Ishikawa (cell line): ENCODE measurements at regions not wholly inside any gene's neighbourhood (a gene's known extent, or its start where the extent isn't known, plus 50 kb on each side); places are given as distances from the start of the nearest gene placed in this dataset.

Experiments
- CEBPB ChIP-seq: IDR thresholded peaks from 2 replicates; pipeline ENCODE4 v1.6.1; 2012
- CREB1 ChIP-seq: IDR thresholded peaks from 2 replicates; pipeline ENCODE4 v1.6.1; 2012; ENCODE audit warnings: low read depth
- EGR1 ChIP-seq: IDR thresholded peaks from 2 replicates; pipeline ENCODE4 v1.6.1; 2012
- EP300 ChIP-seq: IDR thresholded peaks from 2 replicates; pipeline ENCODE4 v1.6.1; 2012; ENCODE audit warnings: borderline replicate concordance
- FOXM1 ChIP-seq: IDR thresholded peaks from 2 replicates; pipeline ENCODE4 v1.6.1; 2012; ENCODE audit warnings: low read depth, borderline replicate concordance
- MAX ChIP-seq: IDR thresholded peaks from 2 replicates; pipeline ENCODE4 v1.6.1; 2012
- NFIC ChIP-seq: IDR thresholded peaks from 2 replicates; pipeline ENCODE4 v1.6.1; 2012
- RAD21 ChIP-seq: IDR thresholded peaks from 2 replicates; pipeline ENCODE4 v1.6.1; 2012; ENCODE audit warnings: low read depth
- TAF1 ChIP-seq: IDR thresholded peaks from 2 replicates; pipeline ENCODE4 v1.6.1; 2012; ENCODE audit warnings: low read depth, mild to moderate bottlenecking
- TCF12 ChIP-seq: IDR thresholded peaks from 2 replicates; pipeline ENCODE4 v1.6.1; 2012; ENCODE audit warnings: low read depth
- TEAD4 ChIP-seq: IDR thresholded peaks from 2 replicates; pipeline ENCODE4 v1.6.1; 2012
- YY1 ChIP-seq: IDR thresholded peaks from 2 replicates; pipeline ENCODE4 v1.6.1; 2012; ENCODE audit warnings: low read depth
- TF ChIP-seq, protein P1 (sequence below): IDR thresholded peaks from 2 replicates; pipeline ENCODE4 v1.6.1; 2012

DNA sequence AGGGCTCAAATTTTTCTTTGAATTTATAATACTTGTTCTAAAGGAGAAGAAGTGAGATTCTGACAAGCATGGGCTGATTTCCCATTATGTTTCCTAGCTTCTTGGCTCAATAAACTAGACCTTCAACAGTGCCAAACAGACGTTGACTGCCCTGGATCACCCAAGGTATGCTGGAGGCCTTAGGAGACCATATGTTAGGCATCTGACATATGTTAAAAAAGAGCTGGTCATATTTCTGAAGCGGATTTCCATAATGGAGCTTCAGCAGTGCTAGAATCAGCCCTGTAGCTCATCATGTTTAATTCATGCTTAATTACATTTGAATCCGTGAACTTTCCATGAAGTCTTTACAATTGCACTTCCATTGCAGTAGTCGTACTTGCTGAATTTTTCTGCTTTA is 653.3 kb downstream of the DIAPH3 start:
- no peak for TF ChIP-seq MAX
- no peak for TF ChIP-seq RAD21
- TF ChIP-seq NFIC: no peak
- no peak for TF ChIP-seq TAF1
- TF ChIP-seq EGR1: no peak
- TF ChIP-seq EP300: no peak
- TF ChIP-seq TEAD4: no peak
- TF ChIP-seq TCF12: no peak
- no peak for TF ChIP-seq CREB1
- no peak for TF ChIP-seq FOXM1
- TF ChIP-seq, protein P1, sequence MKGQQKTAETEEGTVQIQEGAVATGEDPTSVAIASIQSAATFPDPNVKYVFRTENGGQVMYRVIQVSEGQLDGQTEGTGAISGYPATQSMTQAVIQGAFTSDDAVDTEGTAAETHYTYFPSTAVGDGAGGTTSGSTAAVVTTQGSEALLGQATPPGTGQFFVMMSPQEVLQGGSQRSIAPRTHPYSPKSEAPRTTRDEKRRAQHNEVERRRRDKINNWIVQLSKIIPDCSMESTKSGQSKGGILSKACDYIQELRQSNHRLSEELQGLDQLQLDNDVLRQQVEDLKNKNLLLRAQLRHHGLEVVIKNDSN: no peak
- no peak for TF ChIP-seq CEBPB
- TF ChIP-seq YY1: no peak
